Vagina (tissue), 2 donors: ENCODE measurements at regions not wholly inside any gene's neighbourhood (a gene's known extent, or its start where the extent isn't known, plus 50 kb on each side); places are given as distances from the start of the nearest gene placed in this dataset.
"Not testable (repeated sequence)": the region's sequence is repeated elsewhere in the genome, so short reads cannot be mapped to it uniquely, and the experiment has no call there.

Source experiments
- DNase-seq, 2 donors: peaks; one replicate each; pipeline ENCODE4 v3.0.0-alpha.2; 2017; ENCODE audit errors: extremely low spot score in 2 of 2
- H3K27ac ChIP-seq: fragments of 200-600 bp; sonication (generic); one replicate; pipeline ENCODE4 v1.5.1; 2019
- H3K27me3 ChIP-seq: fragments of 200-600 bp; sonication (generic); one replicate; pipeline ENCODE4 v1.5.1; 2019
- H3K36me3 ChIP-seq, 2 donors: fragments of 200-600 bp; sonication (generic); one replicate each; pipeline ENCODE4 v1.5.1; 2017 to 2019
- H3K4me1 ChIP-seq: fragments of 200-600 bp; sonication (generic); one replicate; pipeline ENCODE4 v1.5.1; 2019
- H3K4me3 ChIP-seq, 2 donors: fragments of 200-600 bp; sonication (generic); 1 replicate in 1 of 2; 2 replicates in 1 of 2; pipeline ENCODE4 v1.5.1; 2016 to 2019
- H3K9me3 ChIP-seq: fragments of 200-600 bp; sonication (generic); one replicate; pipeline ENCODE4 v1.5.1; 2019
- POLR2A ChIP-seq, 2 donors: fragments of 450-650 bp; IDR thresholded peaks; one replicate each; pipeline ENCODE4 v1.6.1; 2017; ENCODE audit warnings: antibody characterized with exemption in 2 of 2, mild to moderate bottlenecking in 2 of 2, moderate library complexity in 2 of 2
- POLR2AphosphoS5 ChIP-seq, 2 donors: sonication (generic); formaldehyde crosslinking; IDR thresholded peaks; one replicate each; pipeline ENCODE4 v1.9.0; 2017; ENCODE audit warnings: antibody characterized with exemption in 2 of 2, mild to moderate bottlenecking in 2 of 2, low read depth in 1 of 2; ENCODE audit not compliant: insufficient read depth in 1 of 2
- intact Hi-C: fragments of 100-400 bp; cut with DNase I; formaldehyde crosslinking; loops from one replicate; pipeline ENCODE4 v1.15.1; 2023
- TF ChIP-seq, protein P1 (sequence below), 3 experiments: fragments of 450-650 bp in 2 of 3; fragments of 200-600 bp in 1 of 3; sonication (generic) in 1 of 3; IDR thresholded peaks; one replicate each; pipeline ENCODE4 v1.5.1; 2017 to 2019; ENCODE audit warnings: antibody characterized with exemption in 3 of 3, mild to moderate bottlenecking in 2 of 3, moderate library complexity in 2 of 3

DNA sequence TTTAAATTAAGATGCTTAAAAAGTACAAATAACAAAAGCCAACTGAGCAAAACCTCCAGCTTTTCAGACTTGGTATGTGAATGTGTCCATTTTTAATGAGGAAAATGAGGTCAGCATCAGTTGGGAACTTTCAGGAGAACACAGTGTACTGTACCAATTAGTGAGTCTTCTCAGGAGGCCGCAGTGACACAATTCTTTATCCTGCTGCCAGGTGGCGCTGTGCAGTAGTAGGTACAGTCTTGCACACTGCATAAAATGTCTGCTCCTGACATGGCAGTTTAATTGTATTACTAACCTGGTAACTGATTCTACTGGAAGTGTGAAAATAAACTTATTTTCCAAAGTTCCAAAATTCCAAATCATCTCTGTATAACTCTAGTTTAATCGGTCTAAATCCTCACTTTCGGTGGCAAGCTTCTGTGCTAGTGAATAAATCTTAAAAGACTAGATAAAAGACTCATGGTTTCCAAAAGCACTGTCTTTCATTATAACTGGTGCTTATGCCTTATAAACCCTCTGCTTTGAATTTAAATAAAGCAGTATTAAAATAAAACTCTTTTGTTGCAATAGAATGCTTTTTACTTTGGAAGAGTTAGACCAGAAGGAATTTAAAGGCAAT lies 214.8 kb upstream of the MMS22L start:
- Histone ChIP-seq H3K4me3 (no peak overlapping the region), H3K27ac (no peak overlapping the region), H3K36me3 (no peaks in the 10 kb centered on the region), H3K27me3 (no peaks in the 10 kb centered on the region), H3K9me3 (no peaks in the 10 kb centered on the region), H3K4me1 (no peaks in the 10 kb centered on the region)
- TF ChIP-seq, protein P1, sequence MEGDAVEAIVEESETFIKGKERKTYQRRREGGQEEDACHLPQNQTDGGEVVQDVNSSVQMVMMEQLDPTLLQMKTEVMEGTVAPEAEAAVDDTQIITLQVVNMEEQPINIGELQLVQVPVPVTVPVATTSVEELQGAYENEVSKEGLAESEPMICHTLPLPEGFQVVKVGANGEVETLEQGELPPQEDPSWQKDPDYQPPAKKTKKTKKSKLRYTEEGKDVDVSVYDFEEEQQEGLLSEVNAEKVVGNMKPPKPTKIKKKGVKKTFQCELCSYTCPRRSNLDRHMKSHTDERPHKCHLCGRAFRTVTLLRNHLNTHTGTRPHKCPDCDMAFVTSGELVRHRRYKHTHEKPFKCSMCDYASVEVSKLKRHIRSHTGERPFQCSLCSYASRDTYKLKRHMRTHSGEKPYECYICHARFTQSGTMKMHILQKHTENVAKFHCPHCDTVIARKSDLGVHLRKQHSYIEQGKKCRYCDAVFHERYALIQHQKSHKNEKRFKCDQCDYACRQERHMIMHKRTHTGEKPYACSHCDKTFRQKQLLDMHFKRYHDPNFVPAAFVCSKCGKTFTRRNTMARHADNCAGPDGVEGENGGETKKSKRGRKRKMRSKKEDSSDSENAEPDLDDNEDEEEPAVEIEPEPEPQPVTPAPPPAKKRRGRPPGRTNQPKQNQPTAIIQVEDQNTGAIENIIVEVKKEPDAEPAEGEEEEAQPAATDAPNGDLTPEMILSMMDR (IDR thresholded peaks at IDR 0.05), result peak; percentile 18 to 54 (median 47)
- no peak for TF ChIP-seq POLR2A (IDR thresholded peaks at IDR 0.05)
- DNase-seq, result no peak
- intact Hi-C loops, result no loop called here

DNA sequence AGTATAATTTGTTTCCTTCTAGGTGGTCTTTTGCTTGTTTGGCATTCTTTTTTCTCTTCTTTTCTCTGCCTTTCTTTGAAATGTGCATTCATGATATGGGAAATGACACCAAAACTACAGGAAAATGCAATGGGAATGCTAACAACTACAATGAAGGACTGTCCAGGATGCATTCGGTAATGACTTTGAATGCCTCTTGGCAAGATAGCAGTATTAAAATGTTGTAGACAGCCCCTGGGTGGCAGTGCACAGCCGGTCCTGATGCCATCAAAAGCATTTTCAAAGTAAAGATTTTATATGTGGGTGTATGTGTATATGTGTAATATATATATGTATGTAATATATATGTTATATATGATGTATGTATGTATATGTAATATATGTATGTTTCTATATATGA lies 218.8 kb upstream of the MMS22L start:
- no peak overlapping the region for H3K4me3 ChIP-seq
- no peaks in the 10 kb centered on the region for H3K9me3 ChIP-seq
- H3K4me1 ChIP-seq, result no peaks in the 10 kb centered on the region
- DNase-seq, result no peak
- intact Hi-C loops, result no loop called here
- H3K27me3 ChIP-seq, result no peaks in the 10 kb centered on the region
- no peak for TF ChIP-seq POLR2AphosphoS5 (IDR thresholded peaks at IDR 0.05; ENCODE audit: insufficient read depth in 1 of 2, low read depth in 1 of 2)
- TF ChIP-seq POLR2A (IDR thresholded peaks at IDR 0.05), result no peak
- TF ChIP-seq, protein P1 (IDR thresholded peaks at IDR 0.05), result no peak
- H3K36me3 ChIP-seq, result no peaks in the 10 kb centered on the region
- no peak overlapping the region for H3K27ac ChIP-seq

DNA sequence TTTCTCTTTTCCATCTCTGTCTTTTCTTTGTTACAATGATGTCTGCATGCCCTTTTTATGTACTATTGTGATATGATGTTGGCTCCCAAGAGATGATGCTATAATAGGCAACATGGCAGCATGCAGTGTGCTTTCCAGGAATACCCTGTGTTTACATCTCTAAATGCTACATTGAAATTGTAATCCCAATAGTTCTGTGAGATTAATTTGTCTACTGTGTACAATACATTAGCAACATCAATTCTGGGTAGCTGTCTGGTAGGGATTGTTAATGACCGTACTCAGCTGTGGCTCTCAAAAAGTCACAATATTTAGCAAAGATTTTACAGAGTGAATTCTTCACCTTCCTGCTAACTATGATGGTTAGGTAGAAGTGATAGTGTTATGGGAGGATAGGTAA lies 225.6 kb upstream of the MMS22L start:
- Histone ChIP-seq H3K9me3 (no peaks in the 10 kb centered on the region), H3K4me3 (no peak overlapping the region), H3K36me3 (no peaks in the 10 kb centered on the region), H3K4me1 (no peaks in the 10 kb centered on the region), H3K27me3 (no peaks in the 10 kb centered on the region), H3K27ac (no peak overlapping the region)
- intact Hi-C loops, result no loop called here
- TF ChIP-seq POLR2A (IDR thresholded peaks at IDR 0.05) (no peak), POLR2AphosphoS5 (IDR thresholded peaks at IDR 0.05; ENCODE audit: insufficient read depth in 1 of 2, low read depth in 1 of 2) (no peak)
- TF ChIP-seq, protein P1 (IDR thresholded peaks at IDR 0.05), result no peak
- no peak for DNase-seq

DNA sequence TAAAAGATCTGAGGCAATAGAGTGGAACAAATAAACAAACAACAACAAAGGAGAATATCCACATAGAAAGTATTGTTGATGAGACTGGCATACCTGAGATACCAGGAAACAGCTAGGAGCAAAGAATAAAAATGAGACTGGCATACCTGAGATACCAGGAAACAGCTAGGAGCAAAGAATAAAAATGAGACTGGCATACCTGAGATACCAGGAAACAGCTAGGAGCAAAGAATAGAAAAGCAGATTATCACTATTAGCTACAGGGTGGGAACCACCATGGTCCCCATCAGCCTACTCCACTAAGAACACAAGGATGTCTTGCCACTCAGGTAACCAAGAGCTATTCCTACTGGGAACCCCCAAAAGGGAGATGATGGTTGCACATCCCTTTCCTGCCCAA lies 230.2 kb upstream of the MMS22L start:
- H3K4me1 ChIP-seq, H3K27ac ChIP-seq, H3K4me3 ChIP-seq, intact Hi-C loops, H3K9me3 ChIP-seq, H3K27me3 ChIP-seq, DNase-seq, H3K36me3 ChIP-seq: not testable (repeated sequence)

DNA sequence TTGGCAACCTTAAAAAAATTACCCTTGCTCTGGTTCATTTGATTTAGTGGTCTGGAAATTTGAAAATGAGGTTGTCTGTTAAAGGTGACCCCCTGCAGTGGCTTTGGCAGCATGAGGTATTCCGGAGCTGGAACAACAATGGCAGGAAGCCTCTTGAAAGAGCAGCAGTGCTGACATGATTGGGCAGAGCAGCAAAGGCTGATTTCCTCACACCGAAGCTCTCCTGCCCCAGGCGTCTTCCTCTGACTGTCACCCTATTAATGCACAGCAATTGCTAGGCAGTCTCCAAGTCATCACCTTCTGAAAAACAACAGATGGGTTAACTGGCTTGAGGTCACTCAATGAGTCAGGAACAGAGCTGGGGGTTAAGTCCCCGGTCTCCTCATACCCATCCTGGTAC lies 241.8 kb upstream of the MMS22L start:
- DNase-seq, result no peak
- intact Hi-C loops, result no loop called here
- H3K4me3 ChIP-seq, result no peak overlapping the region
- H3K36me3 ChIP-seq, result no peaks in the 10 kb centered on the region
- no peaks in the 10 kb centered on the region for H3K27me3 ChIP-seq
- TF ChIP-seq, protein P1 (IDR thresholded peaks at IDR 0.05), result no peak
- TF ChIP-seq POLR2A (IDR thresholded peaks at IDR 0.05) (no peak), POLR2AphosphoS5 (IDR thresholded peaks at IDR 0.05; ENCODE audit: insufficient read depth in 1 of 2, low read depth in 1 of 2) (no peak)
- no peaks in the 10 kb centered on the region for H3K9me3 ChIP-seq
- no peak overlapping the region for H3K27ac ChIP-seq
- H3K4me1 ChIP-seq, result no peaks in the 10 kb centered on the region
